ENCODE measurements at regions not wholly inside any gene's neighbourhood (a gene's known extent, or its start where the extent isn't known, plus 50 kb on each side); places are given as distances from the start of the nearest gene placed in this dataset.
A peak's percentile ranks its signal among the peaks of the same experiment; 100 is the strongest.
"Not testable (repeated sequence)": the region's sequence is repeated elsewhere in the genome, so short reads cannot be mapped to it uniquely, and the experiment has no call there.

DNA sequence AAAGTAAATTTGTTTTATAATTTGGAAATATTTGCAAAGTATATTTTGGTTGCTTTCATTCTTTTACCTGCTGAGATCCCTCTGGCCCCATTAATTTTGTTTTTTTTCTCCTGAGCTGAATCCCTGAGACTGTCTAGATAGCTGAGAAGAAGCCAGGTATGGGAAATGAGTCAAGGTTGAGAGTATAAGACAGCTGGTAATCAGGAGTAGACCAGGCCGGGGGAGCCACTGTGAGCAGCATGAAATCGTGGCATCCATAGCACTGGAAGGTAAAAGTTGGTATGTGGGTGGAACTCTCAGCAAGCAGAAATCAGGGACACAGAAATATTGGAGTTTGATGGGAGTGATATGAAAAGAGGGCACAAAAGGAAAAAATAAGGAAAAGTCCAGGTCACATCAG is 164.5 kb downstream of the FHIP1A start:
- Histone ChIP-seq H3K27ac (ENCODE audit: low read depth in 2 of 2, low read length in 2 of 2) (peak overlapping the region; percentile 76 to 86), H3K9ac (ENCODE audit: low read depth in 1 of 2, low read length in 2 of 2) (peak overlapping the region in 1 of 2 donors; percentile 20), H3K9me3 (ENCODE audit: control insufficient read depth in 2 of 2, low read length in 2 of 2) (no peaks in the 10 kb centered on the region), H3K4me3 (ENCODE audit: low read length in 2 of 2) (no peak overlapping the region), H3K27me3 (ENCODE audit: control insufficient read depth in 2 of 2, insufficient read depth in 2 of 2, low read length in 2 of 2) (no peaks in the 10 kb centered on the region), H3K36me3 (ENCODE audit: control insufficient read depth in 2 of 2, insufficient read depth in 2 of 2, low read length in 2 of 2) (peaks cover 0 to 3% of the 10 kb centered on the region in 2 donors), H3K4me1 (ENCODE audit: control insufficient read depth in 2 of 2, insufficient read depth in 2 of 2, low read length in 2 of 2) (peaks cover 14 to 24% of the 10 kb centered on the region in 2 donors)

DNA sequence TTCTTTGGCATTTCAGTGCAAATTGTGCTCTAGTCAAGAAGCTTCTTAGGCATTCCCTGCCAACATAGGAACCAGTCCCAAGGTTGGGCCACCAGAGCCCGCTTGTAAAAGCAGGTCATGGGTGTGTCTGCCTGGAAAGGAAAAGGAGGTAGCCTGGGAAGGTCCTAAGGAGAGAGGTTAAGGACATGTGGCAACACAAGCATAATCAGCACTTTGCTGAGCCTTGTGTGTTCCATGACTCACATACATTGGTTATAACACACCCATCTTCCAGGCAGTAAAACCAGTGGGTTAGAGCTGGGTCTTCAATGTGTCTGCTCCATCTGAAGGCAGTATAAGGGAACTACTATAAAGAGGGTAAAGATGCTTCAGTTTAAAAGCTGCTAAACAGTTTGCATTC is 165.0 kb downstream of the FHIP1A start:
- Histone ChIP-seq H3K4me3 (ENCODE audit: low read length in 2 of 2) (no peak overlapping the region), H3K27ac (ENCODE audit: low read depth in 2 of 2, low read length in 2 of 2) (peak overlapping the region; percentile 76 to 86), H3K4me1 (ENCODE audit: control insufficient read depth in 2 of 2, insufficient read depth in 2 of 2, low read length in 2 of 2) (peaks cover 14 to 24% of the 10 kb centered on the region in 2 donors), H3K36me3 (ENCODE audit: control insufficient read depth in 2 of 2, insufficient read depth in 2 of 2, low read length in 2 of 2) (peaks cover 0 to 3% of the 10 kb centered on the region in 2 donors), H3K9ac (ENCODE audit: low read depth in 1 of 2, low read length in 2 of 2) (no peak overlapping the region), H3K9me3 (ENCODE audit: control insufficient read depth in 2 of 2, low read length in 2 of 2) (no peaks in the 10 kb centered on the region), H3K27me3 (ENCODE audit: control insufficient read depth in 2 of 2, insufficient read depth in 2 of 2, low read length in 2 of 2) (no peaks in the 10 kb centered on the region)

DNA sequence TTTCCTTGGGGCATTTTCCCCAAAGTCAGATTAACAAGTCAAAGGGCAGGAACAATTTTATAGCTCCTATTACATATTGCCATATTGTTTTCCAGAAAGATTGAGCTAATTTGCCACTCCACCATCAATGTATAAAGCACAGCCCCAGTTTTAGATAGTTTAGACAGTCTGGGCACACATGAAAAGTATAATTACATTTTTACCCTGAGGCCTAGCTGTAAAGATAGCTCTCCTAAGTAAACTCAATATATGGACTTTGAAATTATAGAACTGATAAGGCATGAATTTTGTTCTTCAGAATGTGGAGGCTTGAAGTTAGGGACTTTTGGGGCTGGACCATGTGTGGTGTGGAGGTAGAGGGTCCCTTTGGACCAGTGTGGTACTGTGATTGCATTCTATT is 166.0 kb downstream of the FHIP1A start:
- H3K36me3 ChIP-seq (ENCODE audit: control insufficient read depth in 2 of 2, insufficient read depth in 2 of 2, low read length in 2 of 2), result peaks cover 0 to 3% of the 10 kb centered on the region in 2 donors
- H3K4me1 ChIP-seq (ENCODE audit: control insufficient read depth in 2 of 2, insufficient read depth in 2 of 2, low read length in 2 of 2), result peaks cover 14 to 24% of the 10 kb centered on the region in 2 donors
- peak overlapping the region in 1 of 2 donors; percentile 28 for H3K27ac ChIP-seq (ENCODE audit: low read depth in 2 of 2, low read length in 2 of 2)
- no peak overlapping the region for H3K9ac ChIP-seq (ENCODE audit: low read depth in 1 of 2, low read length in 2 of 2)
- no peak overlapping the region for H3K4me3 ChIP-seq (ENCODE audit: low read length in 2 of 2)
- no peaks in the 10 kb centered on the region for H3K9me3 ChIP-seq (ENCODE audit: control insufficient read depth in 2 of 2, low read length in 2 of 2)
- H3K27me3 ChIP-seq (ENCODE audit: control insufficient read depth in 2 of 2, insufficient read depth in 2 of 2, low read length in 2 of 2), result no peaks in the 10 kb centered on the region

DNA sequence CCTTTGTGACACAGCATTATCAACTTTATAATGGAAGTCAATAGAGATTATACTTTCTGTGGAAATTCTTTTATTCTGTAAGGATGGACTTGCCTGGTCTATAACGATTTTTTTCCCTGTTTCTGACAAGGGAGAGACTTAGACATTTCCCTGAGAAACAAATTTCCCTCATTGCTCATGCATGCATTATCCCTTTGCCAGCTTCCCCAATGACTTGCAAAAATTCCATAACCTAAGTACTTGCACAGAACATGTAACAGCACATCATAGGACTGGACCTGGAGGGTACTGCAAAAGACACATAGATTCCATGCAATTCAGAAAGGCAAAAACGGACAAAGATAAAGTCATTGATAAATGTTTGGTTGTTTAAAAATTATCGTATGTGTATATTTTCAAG is 166.7 kb downstream of the FHIP1A start:
- H3K36me3 ChIP-seq (ENCODE audit: control insufficient read depth in 2 of 2, insufficient read depth in 2 of 2, low read length in 2 of 2), result peaks cover 0 to 3% of the 10 kb centered on the region in 2 donors
- no peak overlapping the region for H3K4me3 ChIP-seq (ENCODE audit: low read length in 2 of 2)
- no peak overlapping the region for H3K27ac ChIP-seq (ENCODE audit: low read depth in 2 of 2, low read length in 2 of 2)
- H3K27me3 ChIP-seq (ENCODE audit: control insufficient read depth in 2 of 2, insufficient read depth in 2 of 2, low read length in 2 of 2), result no peaks in the 10 kb centered on the region
- H3K9ac ChIP-seq (ENCODE audit: low read depth in 1 of 2, low read length in 2 of 2), result no peak overlapping the region
- no peaks in the 10 kb centered on the region for H3K9me3 ChIP-seq (ENCODE audit: control insufficient read depth in 2 of 2, low read length in 2 of 2)
- peaks cover 14 to 24% of the 10 kb centered on the region in 2 donors for H3K4me1 ChIP-seq (ENCODE audit: control insufficient read depth in 2 of 2, insufficient read depth in 2 of 2, low read length in 2 of 2)

DNA sequence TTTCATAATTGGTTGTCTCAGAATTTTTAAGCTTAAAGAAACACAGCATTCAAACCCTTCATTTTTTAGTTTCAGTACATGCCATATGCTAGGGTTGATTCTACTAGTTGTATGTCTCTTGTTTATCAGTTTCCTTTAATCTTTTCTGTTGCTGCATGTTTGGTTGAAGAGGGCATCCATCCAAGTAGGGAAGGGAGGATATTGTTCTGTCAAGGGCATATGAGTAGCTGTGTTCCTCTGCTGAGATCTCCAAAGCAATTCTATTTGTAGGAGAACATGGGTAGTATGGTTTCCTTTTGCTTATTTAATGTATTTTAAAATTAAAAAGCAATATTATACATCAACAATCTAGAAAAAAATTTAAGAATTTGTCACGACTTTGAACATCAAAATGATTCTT is 167.7 kb downstream of the FHIP1A start:
- no peak overlapping the region for H3K9ac ChIP-seq (ENCODE audit: low read depth in 1 of 2, low read length in 2 of 2)
- no peaks in the 10 kb centered on the region for H3K27me3 ChIP-seq (ENCODE audit: control insufficient read depth in 2 of 2, insufficient read depth in 2 of 2, low read length in 2 of 2)
- no peak overlapping the region for H3K27ac ChIP-seq (ENCODE audit: low read depth in 2 of 2, low read length in 2 of 2)
- H3K4me3 ChIP-seq (ENCODE audit: low read length in 2 of 2), result no peak overlapping the region
- H3K9me3 ChIP-seq (ENCODE audit: control insufficient read depth in 2 of 2, low read length in 2 of 2), result no peaks in the 10 kb centered on the region
- peaks cover 14 to 24% of the 10 kb centered on the region in 2 donors for H3K4me1 ChIP-seq (ENCODE audit: control insufficient read depth in 2 of 2, insufficient read depth in 2 of 2, low read length in 2 of 2)
- H3K36me3 ChIP-seq (ENCODE audit: control insufficient read depth in 2 of 2, insufficient read depth in 2 of 2, low read length in 2 of 2), result peaks cover 0 to 3% of the 10 kb centered on the region in 2 donors

DNA sequence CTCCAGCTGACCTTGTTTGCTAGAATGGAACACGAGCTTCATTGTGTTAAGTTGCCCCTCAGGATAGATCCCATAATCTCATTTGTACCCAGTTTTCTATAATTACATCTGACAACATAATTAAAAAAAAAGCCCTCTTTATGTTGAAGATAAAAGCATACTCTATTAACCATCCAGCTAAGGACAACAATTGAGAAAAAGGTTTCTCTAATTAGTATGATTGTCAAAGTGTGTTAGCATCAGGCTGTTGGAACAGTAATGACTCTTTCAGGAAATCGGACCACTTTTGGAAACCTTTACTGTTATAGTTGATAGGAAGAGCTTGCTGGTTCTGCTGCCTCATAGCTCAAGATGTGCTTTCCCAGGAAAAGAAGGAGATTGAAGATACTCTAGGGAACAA is 172.6 kb downstream of the FHIP1A start:
- Histone ChIP-seq H3K27ac (ENCODE audit: low read depth in 2 of 2, low read length in 2 of 2) (no peak overlapping the region), H3K27me3 (ENCODE audit: control insufficient read depth in 2 of 2, insufficient read depth in 2 of 2, low read length in 2 of 2) (no peaks in the 10 kb centered on the region), H3K9ac (ENCODE audit: low read depth in 1 of 2, low read length in 2 of 2) (no peak overlapping the region), H3K9me3 (ENCODE audit: control insufficient read depth in 2 of 2, low read length in 2 of 2) (no peaks in the 10 kb centered on the region), H3K4me3 (ENCODE audit: low read length in 2 of 2) (no peak overlapping the region), H3K4me1 (ENCODE audit: control insufficient read depth in 2 of 2, insufficient read depth in 2 of 2, low read length in 2 of 2) (no peaks in the 10 kb centered on the region), H3K36me3 (ENCODE audit: control insufficient read depth in 2 of 2, insufficient read depth in 2 of 2, low read length in 2 of 2) (peaks cover 0 to 3% of the 10 kb centered on the region in 2 donors)

DNA sequence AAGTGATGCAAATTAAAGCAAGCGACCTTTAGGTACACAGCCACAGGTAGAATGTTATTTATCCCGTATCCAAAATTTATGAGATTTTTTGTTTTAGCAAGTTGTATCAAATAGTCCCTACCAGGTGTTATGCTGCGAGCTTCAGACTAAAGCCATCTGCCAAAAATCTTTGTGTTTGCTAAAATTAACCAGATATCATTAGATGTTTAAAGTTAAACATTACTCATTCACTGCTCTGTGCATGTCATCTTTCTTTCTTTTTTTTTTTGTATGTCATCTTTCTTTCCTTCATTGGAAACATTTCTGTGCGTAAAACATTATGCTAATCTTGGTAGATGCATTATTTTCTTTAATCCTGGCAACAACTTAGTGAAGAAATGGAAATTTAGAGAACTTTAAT is 173.1 kb downstream of the FHIP1A start:
- no peak overlapping the region for H3K9ac ChIP-seq (ENCODE audit: low read depth in 1 of 2, low read length in 2 of 2)
- H3K4me3 ChIP-seq (ENCODE audit: low read length in 2 of 2), result no peak overlapping the region
- no peaks in the 10 kb centered on the region for H3K27me3 ChIP-seq (ENCODE audit: control insufficient read depth in 2 of 2, insufficient read depth in 2 of 2, low read length in 2 of 2)
- H3K9me3 ChIP-seq (ENCODE audit: control insufficient read depth in 2 of 2, low read length in 2 of 2), result no peaks in the 10 kb centered on the region
- no peaks in the 10 kb centered on the region for H3K4me1 ChIP-seq (ENCODE audit: control insufficient read depth in 2 of 2, insufficient read depth in 2 of 2, low read length in 2 of 2)
- H3K36me3 ChIP-seq (ENCODE audit: control insufficient read depth in 2 of 2, insufficient read depth in 2 of 2, low read length in 2 of 2), result peaks cover 0 to 3% of the 10 kb centered on the region in 2 donors
- H3K27ac ChIP-seq (ENCODE audit: low read depth in 2 of 2, low read length in 2 of 2), result no peak overlapping the region

DNA sequence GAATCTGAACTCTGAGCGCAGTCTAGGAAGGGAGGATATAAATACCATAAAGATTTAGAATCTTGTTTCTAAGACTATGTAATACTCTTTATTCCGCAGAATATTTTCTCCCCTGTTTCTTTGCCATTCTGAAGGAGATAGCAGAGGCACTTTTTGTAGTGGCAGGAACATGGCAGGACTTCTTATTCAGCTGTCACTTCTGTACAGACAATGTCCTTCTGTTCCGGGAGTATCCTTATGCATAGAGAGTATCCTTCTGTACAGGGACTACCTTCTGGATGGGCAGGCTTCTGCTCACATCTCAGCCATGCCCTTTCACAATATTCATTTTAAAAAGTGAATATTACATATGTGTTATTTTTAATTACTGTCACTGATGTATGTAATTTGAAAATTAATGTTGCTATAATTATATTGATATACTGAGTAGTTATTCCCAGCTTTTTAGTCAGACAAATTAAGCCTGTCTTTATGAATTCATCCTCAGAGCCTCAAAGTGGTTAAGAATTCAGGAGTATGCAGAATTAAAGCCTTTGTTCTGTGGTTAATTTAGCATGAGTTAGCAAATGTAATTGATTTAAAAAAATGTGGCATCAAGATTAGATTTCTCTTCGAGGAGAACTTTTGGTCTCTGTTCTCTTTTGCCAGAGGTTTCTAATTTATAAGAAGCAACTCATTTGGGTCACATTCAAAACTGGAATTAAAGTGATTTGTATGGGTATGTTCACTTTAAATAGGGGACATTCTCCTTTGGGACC is 174.4 kb downstream of the FHIP1A start:
- H3K9me3 ChIP-seq (ENCODE audit: control insufficient read depth in 2 of 2, low read length in 2 of 2), result no peaks in the 10 kb centered on the region
- no peaks in the 10 kb centered on the region for H3K27me3 ChIP-seq (ENCODE audit: control insufficient read depth in 2 of 2, insufficient read depth in 2 of 2, low read length in 2 of 2)
- H3K27ac ChIP-seq (ENCODE audit: low read depth in 2 of 2, low read length in 2 of 2), result no peak overlapping the region
- H3K4me3 ChIP-seq (ENCODE audit: low read length in 2 of 2), result no peak overlapping the region
- H3K4me1 ChIP-seq (ENCODE audit: control insufficient read depth in 2 of 2, insufficient read depth in 2 of 2, low read length in 2 of 2), result no peaks in the 10 kb centered on the region
- H3K36me3 ChIP-seq (ENCODE audit: control insufficient read depth in 2 of 2, insufficient read depth in 2 of 2, low read length in 2 of 2), result no peaks in the 10 kb centered on the region
- no peak overlapping the region for H3K9ac ChIP-seq (ENCODE audit: low read depth in 1 of 2, low read length in 2 of 2)

DNA sequence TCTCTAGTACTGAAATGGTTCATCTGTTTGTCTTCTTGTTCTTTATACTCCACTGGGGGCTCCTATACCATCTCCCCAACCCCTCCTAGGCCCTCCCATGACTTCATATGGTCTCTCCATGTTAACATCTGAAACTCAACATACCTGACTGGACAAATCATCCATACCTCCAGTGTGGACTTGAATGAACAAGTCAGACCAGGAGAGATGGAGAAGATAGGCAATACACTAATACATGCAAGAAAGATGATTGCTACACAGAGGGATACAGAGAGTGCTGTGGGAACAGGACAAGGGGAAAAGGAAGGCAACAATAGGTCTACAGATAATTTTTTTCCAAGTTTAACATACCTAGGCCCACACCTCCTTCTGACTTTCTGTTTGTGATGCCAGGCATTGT is 175.1 kb downstream of the FHIP1A start:
- no peaks in the 10 kb centered on the region for H3K4me1 ChIP-seq (ENCODE audit: control insufficient read depth in 2 of 2, insufficient read depth in 2 of 2, low read length in 2 of 2)
- H3K27me3 ChIP-seq (ENCODE audit: control insufficient read depth in 2 of 2, insufficient read depth in 2 of 2, low read length in 2 of 2), result no peaks in the 10 kb centered on the region
- no peaks in the 10 kb centered on the region for H3K36me3 ChIP-seq (ENCODE audit: control insufficient read depth in 2 of 2, insufficient read depth in 2 of 2, low read length in 2 of 2)
- H3K9me3 ChIP-seq (ENCODE audit: control insufficient read depth in 2 of 2, low read length in 2 of 2), result no peaks in the 10 kb centered on the region
- no peak overlapping the region for H3K4me3 ChIP-seq (ENCODE audit: low read length in 2 of 2)
- no peak overlapping the region for H3K27ac ChIP-seq (ENCODE audit: low read depth in 2 of 2, low read length in 2 of 2)
- H3K9ac ChIP-seq (ENCODE audit: low read depth in 1 of 2, low read length in 2 of 2), result no peak overlapping the region

DNA sequence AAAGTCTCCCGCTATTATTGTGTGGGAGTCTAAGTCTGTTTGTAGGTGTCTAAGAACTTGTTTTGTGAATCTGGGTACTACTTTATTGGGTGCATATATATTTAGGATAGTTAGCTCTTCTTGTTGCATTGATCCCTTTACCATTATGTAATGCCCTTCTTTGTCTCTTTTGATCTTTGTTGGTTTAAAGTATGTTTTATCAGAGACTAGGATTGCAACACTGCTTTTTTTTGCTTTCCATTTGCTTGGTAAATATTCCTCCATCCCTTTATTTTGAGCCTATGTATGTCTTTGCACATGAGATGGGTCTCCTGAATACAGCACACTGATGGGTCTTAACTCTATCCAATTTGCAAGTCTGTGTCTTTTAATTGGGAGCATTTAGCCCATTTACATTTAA is 165.2 kb downstream of the GATB start:
- H3K4me1 ChIP-seq (ENCODE audit: control insufficient read depth in 2 of 2, insufficient read depth in 2 of 2, low read length in 2 of 2); H3K9ac ChIP-seq (ENCODE audit: low read depth in 1 of 2, low read length in 2 of 2); H3K4me3 ChIP-seq (ENCODE audit: low read length in 2 of 2); H3K27me3 ChIP-seq (ENCODE audit: control insufficient read depth in 2 of 2, insufficient read depth in 2 of 2, low read length in 2 of 2); H3K27ac ChIP-seq (ENCODE audit: low read depth in 2 of 2, low read length in 2 of 2); H3K36me3 ChIP-seq (ENCODE audit: control insufficient read depth in 2 of 2, insufficient read depth in 2 of 2, low read length in 2 of 2); H3K9me3 ChIP-seq (ENCODE audit: control insufficient read depth in 2 of 2, low read length in 2 of 2): not testable (repeated sequence)
